ENCODE measurements at regions not wholly inside any gene's neighbourhood (a gene's known extent, or its start where the extent isn't known, plus 50 kb on each side); places are given as distances from the start of the nearest gene placed in this dataset.

DNA sequence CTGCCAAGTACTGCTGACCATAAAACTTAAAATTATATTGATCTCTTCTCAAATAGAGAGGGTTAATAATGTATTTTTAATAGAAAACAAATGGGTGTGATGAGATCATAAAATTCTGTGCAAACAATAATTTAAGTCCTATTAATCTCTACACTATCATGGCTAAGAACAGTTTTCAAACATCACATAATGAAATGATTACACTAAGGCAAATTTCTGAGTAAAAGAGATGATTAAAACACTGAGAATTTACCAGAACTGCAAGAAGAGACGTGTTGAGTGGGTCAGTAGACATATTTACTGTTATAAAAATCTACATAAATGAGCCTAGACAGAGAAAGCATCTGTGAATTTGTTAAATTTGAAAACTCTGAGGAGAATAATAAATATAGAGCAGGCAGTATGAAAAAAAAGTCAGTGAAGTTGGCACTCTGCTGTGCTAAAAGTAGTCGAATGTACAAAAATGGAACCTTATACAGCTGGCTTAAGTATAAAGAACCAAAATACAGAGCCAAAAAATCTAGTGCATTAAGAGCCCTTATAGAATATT is 302.6 kb upstream of the MANEA start:
- Histone ChIP-seq H3K27me3 (no peaks in the 10 kb centered on the region), H3K4me3 (no peak overlapping the region), H3K27ac (no peak overlapping the region), H3K4me1 (no peaks in the 10 kb centered on the region), H3K36me3 (no peaks in the 10 kb centered on the region), H3K9me3 (no peaks in the 10 kb centered on the region)
- TF ChIP-seq POLR2A (IDR thresholded peaks at IDR 0.05) (no peak), POLR2AphosphoS5 (IDR thresholded peaks at IDR 0.05) (no peak), EP300 (IDR thresholded peaks at IDR 0.05) (no peak)
- TF ChIP-seq, protein P1, sequence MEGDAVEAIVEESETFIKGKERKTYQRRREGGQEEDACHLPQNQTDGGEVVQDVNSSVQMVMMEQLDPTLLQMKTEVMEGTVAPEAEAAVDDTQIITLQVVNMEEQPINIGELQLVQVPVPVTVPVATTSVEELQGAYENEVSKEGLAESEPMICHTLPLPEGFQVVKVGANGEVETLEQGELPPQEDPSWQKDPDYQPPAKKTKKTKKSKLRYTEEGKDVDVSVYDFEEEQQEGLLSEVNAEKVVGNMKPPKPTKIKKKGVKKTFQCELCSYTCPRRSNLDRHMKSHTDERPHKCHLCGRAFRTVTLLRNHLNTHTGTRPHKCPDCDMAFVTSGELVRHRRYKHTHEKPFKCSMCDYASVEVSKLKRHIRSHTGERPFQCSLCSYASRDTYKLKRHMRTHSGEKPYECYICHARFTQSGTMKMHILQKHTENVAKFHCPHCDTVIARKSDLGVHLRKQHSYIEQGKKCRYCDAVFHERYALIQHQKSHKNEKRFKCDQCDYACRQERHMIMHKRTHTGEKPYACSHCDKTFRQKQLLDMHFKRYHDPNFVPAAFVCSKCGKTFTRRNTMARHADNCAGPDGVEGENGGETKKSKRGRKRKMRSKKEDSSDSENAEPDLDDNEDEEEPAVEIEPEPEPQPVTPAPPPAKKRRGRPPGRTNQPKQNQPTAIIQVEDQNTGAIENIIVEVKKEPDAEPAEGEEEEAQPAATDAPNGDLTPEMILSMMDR (IDR thresholded peaks at IDR 0.05): no peak
- no peak for DNase-seq (ENCODE audit: low spot score in 2 of 2)
- 42% methylated on average over 2 of the region's 2 CpGs for WGBS

DNA sequence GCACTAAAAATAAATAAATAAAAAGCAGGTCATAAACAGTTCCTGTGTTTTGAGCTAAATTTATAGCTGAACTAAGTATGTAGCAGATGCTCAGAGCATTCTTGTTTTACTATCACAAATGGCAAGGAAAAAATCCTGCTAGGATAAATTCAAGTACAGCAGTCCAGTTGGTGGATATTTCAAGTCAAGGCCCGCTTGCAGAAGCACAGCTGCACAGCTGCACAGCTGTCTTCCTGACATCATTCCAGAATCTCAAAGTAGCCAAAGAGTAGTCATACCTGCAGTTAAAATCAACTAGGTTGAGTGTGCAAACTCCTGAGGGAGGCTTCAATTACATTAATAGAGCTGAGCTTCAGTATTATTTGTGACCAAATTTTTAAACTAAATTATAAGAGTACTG is 297.7 kb upstream of the MANEA start:
- H3K27ac ChIP-seq: no peak overlapping the region
- 48% methylated on average over 1 of the region's 1 CpG for WGBS
- no peaks in the 10 kb centered on the region for H3K27me3 ChIP-seq
- no peaks in the 10 kb centered on the region for H3K4me1 ChIP-seq
- TF ChIP-seq POLR2AphosphoS5 (IDR thresholded peaks at IDR 0.05) (no peak), EP300 (IDR thresholded peaks at IDR 0.05) (no peak), POLR2A (IDR thresholded peaks at IDR 0.05) (no peak)
- TF ChIP-seq, protein P1 (IDR thresholded peaks at IDR 0.05): no peak
- no peaks in the 10 kb centered on the region for H3K9me3 ChIP-seq
- no peak for DNase-seq (ENCODE audit: low spot score in 2 of 2)
- H3K36me3 ChIP-seq: no peaks in the 10 kb centered on the region
- no peak overlapping the region for H3K4me3 ChIP-seq

DNA sequence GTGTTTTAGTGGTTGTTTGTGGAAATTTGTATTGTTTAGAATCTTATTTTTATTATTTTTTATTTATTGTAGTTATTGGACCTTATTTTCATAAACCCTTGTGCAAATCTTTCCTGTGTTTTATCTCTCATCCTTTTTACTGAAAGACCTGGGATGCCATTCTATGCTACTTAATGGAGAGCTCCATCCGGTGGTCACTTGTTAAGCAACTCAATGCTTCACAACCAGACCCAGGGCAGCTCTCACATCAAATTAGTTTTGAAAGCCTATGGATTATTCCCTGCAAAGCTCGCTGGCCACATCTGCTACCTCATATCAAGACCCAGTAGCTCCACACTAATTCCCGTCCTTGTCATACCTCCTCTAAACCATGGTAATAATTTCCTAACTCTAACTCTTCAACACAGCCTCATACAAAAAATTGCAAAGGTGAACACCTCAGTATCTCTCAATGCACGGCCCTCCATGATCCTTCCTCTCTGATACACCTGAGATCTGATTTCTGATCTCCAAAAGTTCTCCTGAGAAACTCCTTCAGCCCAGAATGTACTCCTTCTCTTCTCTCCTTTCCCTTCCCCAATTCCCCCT is 296.6 kb upstream of the MANEA start:
- no peaks in the 10 kb centered on the region for H3K9me3 ChIP-seq
- DNase-seq (ENCODE audit: low spot score in 2 of 2): no peak
- 64% methylated on average over 4 of the region's 4 CpGs for WGBS

DNA sequence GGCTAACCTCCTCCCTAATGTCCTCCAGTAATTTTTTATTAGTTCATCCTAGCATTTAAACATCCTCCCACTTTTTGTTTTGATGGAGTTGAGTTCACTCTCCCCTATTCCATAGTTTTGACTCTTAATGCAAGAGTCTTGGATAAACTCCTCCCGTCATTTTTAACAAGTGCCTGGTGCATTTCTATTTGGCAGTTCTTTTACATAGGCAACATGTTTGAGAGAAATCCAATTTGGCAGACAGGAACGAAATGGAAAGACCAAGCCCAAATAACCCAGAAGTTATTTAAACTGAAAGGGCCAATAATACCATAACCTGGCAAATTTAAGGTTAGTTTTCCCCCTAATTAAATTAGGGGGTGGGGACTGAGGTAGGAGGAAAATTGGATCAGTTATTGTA is 291.5 kb upstream of the MANEA start:
- H3K36me3 ChIP-seq: no peaks in the 10 kb centered on the region
- 26% methylated on average over 2 of the region's 2 CpGs for WGBS
- no peak for DNase-seq (ENCODE audit: low spot score in 2 of 2)
- TF ChIP-seq EP300 (IDR thresholded peaks at IDR 0.05): no peak
- TF ChIP-seq, protein P1 (IDR thresholded peaks at IDR 0.05): no peak
- H3K4me1 ChIP-seq: no peaks in the 10 kb centered on the region
- no peak overlapping the region for H3K4me3 ChIP-seq
- no peaks in the 10 kb centered on the region for H3K9me3 ChIP-seq
- no peak overlapping the region for H3K27ac ChIP-seq
- H3K27me3 ChIP-seq: no peaks in the 10 kb centered on the region

More for the DNA sequence above, 296.6 kb upstream of the MANEA start:
- Histone ChIP-seq H3K27ac (no peak overlapping the region), H3K4me3 (no peak overlapping the region), H3K27me3 (no peaks in the 10 kb centered on the region), H3K4me1 (no peaks in the 10 kb centered on the region), H3K36me3 (no peaks in the 10 kb centered on the region)
- TF ChIP-seq, protein P1 (IDR thresholded peaks at IDR 0.05): peak in 1 of 2 donors; percentile 19
- no peak for TF ChIP-seq EP300 (IDR thresholded peaks at IDR 0.05)

DNA sequence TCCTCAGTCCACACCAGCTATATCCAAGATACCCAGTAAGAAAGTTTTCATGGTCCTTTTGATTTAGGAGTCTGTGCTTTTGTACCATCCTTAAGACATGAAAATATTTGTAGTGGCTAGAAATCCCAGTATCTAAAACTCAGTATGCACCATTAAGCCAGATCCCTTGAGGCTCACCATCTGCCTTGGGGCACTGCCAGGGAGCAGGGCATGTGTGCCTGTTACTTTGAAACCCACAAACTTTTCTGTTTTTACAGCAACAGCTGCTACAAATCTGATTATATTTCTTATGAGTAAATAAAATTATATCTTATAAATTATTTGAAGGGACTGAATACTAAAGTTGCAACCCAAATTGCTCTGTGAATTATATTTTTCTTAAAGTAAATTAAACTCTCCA is 290.5 kb upstream of the MANEA start:
- Histone ChIP-seq H3K4me3 (no peak overlapping the region), H3K27ac (no peak overlapping the region), H3K27me3 (no peaks in the 10 kb centered on the region), H3K4me1 (no peaks in the 10 kb centered on the region), H3K36me3 (no peaks in the 10 kb centered on the region), H3K9me3 (no peaks in the 10 kb centered on the region)
- no peak for DNase-seq (ENCODE audit: low spot score in 2 of 2)
- TF ChIP-seq, protein P1 (IDR thresholded peaks at IDR 0.05): no peak

Measured in suprapubic skin (tissue), 4 donors.